ENCODE measurements at regions not wholly inside any gene's neighbourhood (a gene's known extent, or its start where the extent isn't known, plus 50 kb on each side); places are given as distances from the start of the nearest gene placed in this dataset.

GRCh38 chr17:72472106-72472505 lies 351.3 kb downstream of the SOX9 start:
- TF ChIP-seq POLR2A (IDR thresholded peaks at IDR 0.05), result no peak
- no peak for TF ChIP-seq CTCF (IDR thresholded peaks at IDR 0.05)

Measured in Peyer's patch (tissue), 4 donors.